HepG2 (cell line): ENCODE measurements at regions not wholly inside any gene's neighbourhood (a gene's known extent, or its start where the extent isn't known, plus 50 kb on each side); places are given as distances from the start of the nearest gene placed in this dataset.

ENCODE experiments used
- ATAC-seq: fragments of 200-7000 bp; cut with Tn5 transposase; 3 replicates; pipeline ENCODE4 v1.9.1; 2020; ENCODE audit warnings: mild to moderate bottlenecking, moderate library complexity
- BruUV-seq: library from RNA; stranded (reverse); fragments of 400-500 nt; replicated peaks from 2 replicates; lab custom pipeline; 2021; lab: Mats Ljungman, UMichigan
- CTCF ChIA-PET: fragments of 300-600 bp; formaldehyde crosslinking; extraction: SDS; loops from one replicate; lab custom pipeline; 2021; ENCODE audit warnings: low total read pairs, inconsistent platforms, low intra/inter-chr PET ratio; lab: Yijun Ruan, JAX
- POLR2A ChIA-PET: fragments of 350-600 bp; sonication (Branson Sonifier 250); formaldehyde crosslinking; loops from one replicate; lab custom pipeline; 2020; ENCODE audit warnings: antibody characterized with exemption, inconsistent platforms; lab: Yijun Ruan, JAX
- DNase-seq: peaks from one replicate; pipeline ENCODE4 v3.0.0-alpha.2; 2015; ENCODE audit warnings: low spot score
- FAIRE-seq: peaks from 3 replicates; lab custom pipeline; 2011; peaks lifted over from hg19 to GRCh38; lab: Jason Lieb, UNC
- H2AFZ ChIP-seq: one replicate; pipeline ENCODE4 v1.6.1; 2011; ENCODE audit warnings: low read length, inconsistent platforms
- H3K27ac ChIP-seq: fragments of 300-600 bp; 3 replicates; pipeline ENCODE4 v1.8.0; 2011; ENCODE audit warnings: mixed run types, mild to moderate bottlenecking, mixed read lengths, low read length, inconsistent platforms; ENCODE audit not compliant: insufficient read depth; ENCODE audit errors: extremely low read length
- H3K27me3 ChIP-seq, 2 experiments: fragments of 200-600 bp in 1 of 2; 2 replicates in 1 of 2; 3 replicates in 1 of 2; pipeline versions ENCODE4 v1.6.0 to v1.8.0; 2011; ENCODE audit warnings: low read length in 2 of 2, mild to moderate bottlenecking in 2 of 2, moderate library complexity in 2 of 2, inconsistent platforms in 1 of 2; ENCODE audit not compliant: insufficient read depth in 2 of 2, control insufficient read depth in 1 of 2
- H3K36me3 ChIP-seq, 2 experiments: fragments of 200-600 bp in 1 of 2; replicated peaks in 1 of 2; 2 replicates in 1 of 2; 3 replicates in 1 of 2; pipeline versions ENCODE4 v1.5.1 to v1.8.0; 2011; ENCODE audit warnings: low read length in 2 of 2, inconsistent platforms in 1 of 2; ENCODE audit not compliant: insufficient read depth in 2 of 2, control insufficient read depth in 1 of 2
- H3K4me1 ChIP-seq: 2 replicates; pipeline ENCODE4 v1.5.1; 2012; ENCODE audit warnings: low read length, inconsistent platforms; ENCODE audit not compliant: insufficient read depth
- H3K4me2 ChIP-seq: 2 replicates; pipeline ENCODE4 v1.6.0; 2011; ENCODE audit warnings: low read depth, low read length, inconsistent platforms
- H3K4me3 ChIP-seq, 3 experiments: fragments of 200-600 bp in 1 of 3; sonication (generic), shearing (Covaris generic) in 1 of 3; replicated peaks in 1 of 3; 2 replicates each; pipeline ENCODE4 v1.5.1; 2011 to 2016; ENCODE audit warnings: low read length in 3 of 3, inconsistent platforms in 2 of 3, low read depth in 2 of 3, mild to moderate bottlenecking in 2 of 3, control low read depth in 1 of 3, mixed read lengths in 1 of 3; ENCODE audit not compliant: insufficient read depth in 1 of 3
- H3K79me2 ChIP-seq: one replicate; pipeline ENCODE4 v1.6.1; 2011; ENCODE audit warnings: low read length, inconsistent platforms; ENCODE audit not compliant: insufficient read depth
- H3K9ac ChIP-seq: 2 replicates; pipeline ENCODE4 v1.6.0; 2011; ENCODE audit warnings: mild to moderate bottlenecking, low read depth, low read length, inconsistent platforms; ENCODE audit not compliant: insufficient read depth
- H3K9me3 ChIP-seq: 2 replicates; pipeline ENCODE4 v1.5.1; 2012; ENCODE audit warnings: mild to moderate bottlenecking, low read length
- H4K20me1 ChIP-seq: 2 replicates; pipeline ENCODE4 v1.6.0; 2011; ENCODE audit warnings: inconsistent platforms, mild to moderate bottlenecking, low read length, moderate library complexity; ENCODE audit not compliant: insufficient read depth
- AHR ChIP-seq: IDR thresholded peaks from 2 replicates; pipeline ENCODE4 v1.6.1; 2018; ENCODE audit warnings: missing genetic modification reagents, missing compliant biosample characterization
- GZF1 ChIP-seq: sonication (generic); formaldehyde crosslinking; IDR thresholded peaks from 2 replicates; pipeline ENCODE4 v1.5.1; 2020; ENCODE audit warnings: mild to moderate bottlenecking, missing genetic modification reagents
- HOXA9 ChIP-seq: sonication (generic); formaldehyde crosslinking; IDR thresholded peaks from 2 replicates; pipeline ENCODE4 v1.8.1; 2022; ENCODE audit warnings: missing genetic modification reagents, mild to moderate bottlenecking, moderate library complexity, borderline replicate concordance
- NFATC3 ChIP-seq: sonication (generic); formaldehyde crosslinking; IDR thresholded peaks from 2 replicates; pipeline ENCODE4 v1.5.1; 2020; ENCODE audit warnings: mild to moderate bottlenecking, missing genetic modification reagents
- ZFP62 ChIP-seq: sonication (generic); formaldehyde crosslinking; IDR thresholded peaks from 2 replicates; pipeline ENCODE4 v1.4.0; 2020; ENCODE audit warnings: missing genetic modification reagents
- ZNF263 ChIP-seq: sonication (generic); formaldehyde crosslinking; IDR thresholded peaks from 2 replicates; pipeline ENCODE4 v1.4.0; 2020; ENCODE audit warnings: missing genetic modification reagents
- ZNF274 ChIP-seq: sonication (generic); formaldehyde crosslinking; IDR thresholded peaks from 2 replicates; pipeline ENCODE4 v1.5.1; 2020; ENCODE audit warnings: mild to moderate bottlenecking, missing genetic modification reagents
- ZNF33A ChIP-seq: sonication (generic); formaldehyde crosslinking; IDR thresholded peaks from 2 replicates; pipeline ENCODE4 v1.5.1; 2020; ENCODE audit warnings: missing genetic modification reagents, mild to moderate bottlenecking, moderate library complexity, borderline replicate concordance
- ZNF382 ChIP-seq: sonication (generic); formaldehyde crosslinking; IDR thresholded peaks from 2 replicates; pipeline ENCODE4 v1.5.0; 2020; ENCODE audit warnings: missing genetic modification reagents, mild to moderate bottlenecking, borderline replicate concordance
- ZNF414 ChIP-seq: sonication (generic); formaldehyde crosslinking; IDR thresholded peaks from 2 replicates; pipeline ENCODE4 v1.5.0; 2020; ENCODE audit warnings: missing genetic modification reagents
- ZNF510 ChIP-seq: sonication (generic); formaldehyde crosslinking; IDR thresholded peaks from 2 replicates; pipeline ENCODE4 v1.4.0; 2020; ENCODE audit warnings: low read depth, mild to moderate bottlenecking, missing genetic modification reagents
- ZNF543 ChIP-seq: sonication (generic); formaldehyde crosslinking; IDR thresholded peaks from 2 replicates; pipeline ENCODE4 v1.4.0; 2020; ENCODE audit warnings: mild to moderate bottlenecking, missing genetic modification reagents
- ZNF589 ChIP-seq: sonication (generic); formaldehyde crosslinking; conservative IDR thresholded peaks from 2 replicates; pipeline ENCODE4 v1.8.0; 2022; ENCODE audit warnings: mild to moderate bottlenecking, moderate library complexity, missing genetic modification reagents
- ZNF691 ChIP-seq: sonication (generic); formaldehyde crosslinking; IDR thresholded peaks from 2 replicates; pipeline ENCODE4 v1.4.0; 2020; ENCODE audit warnings: missing genetic modification reagents, low read depth, mild to moderate bottlenecking, borderline replicate concordance
- WGBS: methylation state at CpG from one replicate; pipeline ENCODE4 v1.1.6; 2017; ENCODE audit warnings: low lambda C conversion rate; 5-methylcytosine and 5-hydroxymethylcytosine counted together
- in situ Hi-C: cut with HindIII; loops from 2 replicates; pipeline ENCODE4 v1.10.0; 2017; ENCODE audit warnings: low pct_unique_long_range_greater_than_20kb; ENCODE audit not compliant: extremely low pct_ligation_motif_present
- intact Hi-C: fragments of 100-400 bp; cut with micrococcal nuclease; formaldehyde crosslinking; loops from one replicate; pipeline ENCODE4 v1.10.0; 2022; ENCODE audit not compliant: unreplicated experiment
- TF ChIP-seq, protein P1 (sequence below): sonication (generic); formaldehyde crosslinking; conservative IDR thresholded peaks from 2 replicates; pipeline ENCODE4 v1.8.1; 2023; ENCODE audit warnings: missing genetic modification reagents
- TF ChIP-seq, protein P2 (sequence below): sonication (generic); formaldehyde crosslinking; IDR thresholded peaks from 2 replicates; pipeline ENCODE4 v1.8.1; 2023; ENCODE audit warnings: mild to moderate bottlenecking, missing genetic modification reagents
- TF ChIP-seq, protein P3 (sequence below): sonication (generic); formaldehyde crosslinking; IDR thresholded peaks from 2 replicates; pipeline ENCODE4 v1.4.0; 2020; ENCODE audit warnings: mild to moderate bottlenecking, missing genetic modification reagents
- TF ChIP-seq, protein P4 (sequence below): sonication (generic); formaldehyde crosslinking; IDR thresholded peaks from 2 replicates; pipeline ENCODE4 v1.4.0; 2020; ENCODE audit warnings: missing genetic modification reagents, borderline replicate concordance

DNA sequence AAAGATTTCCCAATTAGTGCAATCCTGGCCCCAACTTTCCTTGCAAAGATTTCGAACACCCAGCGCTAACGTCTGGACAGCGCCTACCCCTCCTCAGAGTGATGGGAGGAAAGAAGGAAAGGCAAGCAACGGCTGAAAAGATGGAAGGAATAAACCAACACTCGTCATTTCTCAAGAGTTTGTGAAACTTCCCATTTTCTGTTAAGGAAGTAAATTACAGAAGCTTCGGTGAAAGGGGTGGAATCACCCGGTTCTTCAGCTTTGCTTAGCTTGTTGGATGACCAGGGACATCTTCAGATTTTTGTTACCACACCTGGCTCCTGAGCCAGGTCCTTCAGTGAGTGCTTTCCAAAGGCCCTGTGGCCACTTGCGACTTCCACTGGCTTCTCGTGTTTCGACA is 313.1 kb downstream of the SKIDA1 start:
- POLR2A ChIA-PET: no interaction called here
- FAIRE-seq: no peak
- Histone ChIP-seq H4K20me1 (no peaks in the 10 kb centered on the region), H3K9me3 (peaks cover 14% of the 10 kb centered on the region), H3K9ac (no peak overlapping the region), H3K79me2 (no peaks in the 10 kb centered on the region), H3K36me3 (no peaks in the 10 kb centered on the region), H3K4me2 (no peak overlapping the region), H3K4me3 (no peak overlapping the region), H3K27me3 (no peaks in the 10 kb centered on the region), H3K27ac (no peak overlapping the region), H3K4me1 (no peaks in the 10 kb centered on the region), H2AFZ (no peak overlapping the region)
- in situ Hi-C loops: no loop called here
- no peak for DNase-seq
- CTCF ChIA-PET: no interaction called here
- no peak for ATAC-seq
- intact Hi-C loops: no loop called here
- 44% methylated on average over 11 of the region's 11 CpGs for WGBS
- BruUV-seq: no TSS peak
- TF ChIP-seq ZNF263 (CRISPR knock-in tag): no peak
- TF ChIP-seq HOXA9 (CRISPR knock-in tag): no peak
- TF ChIP-seq, protein P1, sequence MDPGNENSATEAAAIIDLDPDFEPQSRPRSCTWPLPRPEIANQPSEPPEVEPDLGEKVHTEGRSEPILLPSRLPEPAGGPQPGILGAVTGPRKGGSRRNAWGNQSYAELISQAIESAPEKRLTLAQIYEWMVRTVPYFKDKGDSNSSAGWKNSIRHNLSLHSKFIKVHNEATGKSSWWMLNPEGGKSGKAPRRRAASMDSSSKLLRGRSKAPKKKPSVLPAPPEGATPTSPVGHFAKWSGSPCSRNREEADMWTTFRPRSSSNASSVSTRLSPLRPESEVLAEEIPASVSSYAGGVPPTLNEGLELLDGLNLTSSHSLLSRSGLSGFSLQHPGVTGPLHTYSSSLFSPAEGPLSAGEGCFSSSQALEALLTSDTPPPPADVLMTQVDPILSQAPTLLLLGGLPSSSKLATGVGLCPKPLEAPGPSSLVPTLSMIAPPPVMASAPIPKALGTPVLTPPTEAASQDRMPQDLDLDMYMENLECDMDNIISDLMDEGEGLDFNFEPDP (CRISPR knock-in tag): no peak
- TF ChIP-seq ZNF33A (CRISPR knock-in tag): no peak
- TF ChIP-seq ZNF589 (CRISPR knock-in tag): no peak
- TF ChIP-seq, protein P2, sequence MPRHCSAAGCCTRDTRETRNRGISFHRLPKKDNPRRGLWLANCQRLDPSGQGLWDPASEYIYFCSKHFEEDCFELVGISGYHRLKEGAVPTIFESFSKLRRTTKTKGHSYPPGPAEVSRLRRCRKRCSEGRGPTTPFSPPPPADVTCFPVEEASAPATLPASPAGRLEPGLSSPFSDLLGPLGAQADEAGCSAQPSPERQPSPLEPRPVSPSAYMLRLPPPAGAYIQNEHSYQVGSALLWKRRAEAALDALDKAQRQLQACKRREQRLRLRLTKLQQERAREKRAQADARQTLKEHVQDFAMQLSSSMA (CRISPR knock-in tag): no peak
- TF ChIP-seq ZNF382: no peak
- TF ChIP-seq NFATC3 (CRISPR knock-in tag): no peak
- TF ChIP-seq ZNF510 (CRISPR knock-in tag): no peak
- TF ChIP-seq AHR (CRISPR knock-in tag): no peak
- TF ChIP-seq ZNF691 (CRISPR knock-in tag): no peak
- TF ChIP-seq, protein P3, sequence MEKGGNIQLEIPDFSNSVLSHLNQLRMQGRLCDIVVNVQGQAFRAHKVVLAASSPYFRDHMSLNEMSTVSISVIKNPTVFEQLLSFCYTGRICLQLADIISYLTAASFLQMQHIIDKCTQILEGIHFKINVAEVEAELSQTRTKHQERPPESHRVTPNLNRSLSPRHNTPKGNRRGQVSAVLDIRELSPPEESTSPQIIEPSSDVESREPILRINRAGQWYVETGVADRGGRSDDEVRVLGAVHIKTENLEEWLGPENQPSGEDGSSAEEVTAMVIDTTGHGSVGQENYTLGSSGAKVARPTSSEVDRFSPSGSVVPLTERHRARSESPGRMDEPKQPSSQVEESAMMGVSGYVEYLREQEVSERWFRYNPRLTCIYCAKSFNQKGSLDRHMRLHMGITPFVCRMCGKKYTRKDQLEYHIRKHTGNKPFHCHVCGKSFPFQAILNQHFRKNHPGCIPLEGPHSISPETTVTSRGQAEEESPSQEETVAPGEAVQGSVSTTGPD (CRISPR knock-in tag): no peak
- no peak for TF ChIP-seq ZNF274
- TF ChIP-seq ZFP62: no peak
- TF ChIP-seq, protein P4, sequence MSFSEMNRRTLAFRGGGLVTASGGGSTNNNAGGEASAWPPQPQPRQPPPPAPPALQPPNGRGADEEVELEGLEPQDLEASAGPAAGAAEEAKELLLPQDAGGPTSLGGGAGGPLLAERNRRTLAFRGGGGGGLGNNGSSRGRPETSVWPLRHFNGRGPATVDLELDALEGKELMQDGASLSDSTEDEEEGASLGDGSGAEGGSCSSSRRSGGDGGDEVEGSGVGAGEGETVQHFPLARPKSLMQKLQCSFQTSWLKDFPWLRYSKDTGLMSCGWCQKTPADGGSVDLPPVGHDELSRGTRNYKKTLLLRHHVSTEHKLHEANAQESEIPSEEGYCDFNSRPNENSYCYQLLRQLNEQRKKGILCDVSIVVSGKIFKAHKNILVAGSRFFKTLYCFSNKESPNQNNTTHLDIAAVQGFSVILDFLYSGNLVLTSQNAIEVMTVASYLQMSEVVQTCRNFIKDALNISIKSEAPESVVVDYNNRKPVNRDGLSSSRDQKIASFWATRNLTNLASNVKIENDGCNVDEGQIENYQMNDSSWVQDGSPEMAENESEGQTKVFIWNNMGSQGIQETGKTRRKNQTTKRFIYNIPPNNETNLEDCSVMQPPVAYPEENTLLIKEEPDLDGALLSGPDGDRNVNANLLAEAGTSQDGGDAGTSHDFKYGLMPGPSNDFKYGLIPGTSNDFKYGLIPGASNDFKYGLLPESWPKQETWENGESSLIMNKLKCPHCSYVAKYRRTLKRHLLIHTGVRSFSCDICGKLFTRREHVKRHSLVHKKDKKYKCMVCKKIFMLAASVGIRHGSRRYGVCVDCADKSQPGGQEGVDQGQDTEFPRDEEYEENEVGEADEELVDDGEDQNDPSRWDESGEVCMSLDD (CRISPR knock-in tag): no peak
- TF ChIP-seq ZNF414: no peak
- no peak for TF ChIP-seq ZNF543 (CRISPR knock-in tag)
- no peak for TF ChIP-seq GZF1 (CRISPR knock-in tag)
